ENCODE measurements at regions not wholly inside any gene's neighbourhood (a gene's known extent, or its start where the extent isn't known, plus 50 kb on each side); places are given as distances from the start of the nearest gene placed in this dataset.
"Not testable (repeated sequence)": the region's sequence is repeated elsewhere in the genome, so short reads cannot be mapped to it uniquely, and the experiment has no call there.

- H3K4me1 ChIP-seq (ENCODE audit: insufficient read depth, low read length) = no peaks in the 10 kb centered on the region
- no peak overlapping the region for H3K27ac Mint-ChIP-seq
- no peaks in the 10 kb centered on the region for H3K27me3 Mint-ChIP-seq
- no peaks in the 10 kb centered on the region for H3K36me3 ChIP-seq (ENCODE audit: insufficient read depth, low read length)
- ATAC-seq (ENCODE audit: poor library complexity) (no peak), DNase-seq (no peak)
- no peaks in the 10 kb centered on the region for H3K27me3 ChIP-seq (ENCODE audit: control insufficient read depth in 1 of 2, insufficient read depth in 2 of 2, low read length in 2 of 2)
- CTCF ChIA-PET = no interaction called here
- no peak overlapping the region for H3K4me3 Mint-ChIP-seq
- H3K4me3 ChIP-seq (ENCODE audit: low read length) = no peak overlapping the region
- TF ChIP-seq CTCF (IDR thresholded peaks at IDR 0.05) = no peak
- no peaks in the 10 kb centered on the region for H3K4me1 Mint-ChIP-seq (ENCODE audit: low read depth)
- POLR2A ChIA-PET = no interaction called here
- H3K36me3 Mint-ChIP-seq (ENCODE audit: low read depth) = no peaks in the 10 kb centered on the region
- no peak overlapping the region for H3K27ac ChIP-seq (ENCODE audit: low read depth in 1 of 2, low read length in 2 of 2)
- H3K9me3 ChIP-seq (ENCODE audit: control insufficient read depth in 1 of 2, insufficient read depth in 1 of 2, low read length in 2 of 2) = peaks cover 0 to 6% of the 10 kb centered on the region in 2 experiments
- peaks cover 3% of the 10 kb centered on the region for H3K9me3 Mint-ChIP-seq
- intact Hi-C loops (cut with DNase I, micrococcal nuclease) = no loop called here
Measured at GRCh38 chr1:219323426-219323825, 149.7 kb downstream of the LYPLAL1 start.

- H3K27ac Mint-ChIP-seq = no peak overlapping the region
- intact Hi-C loops (cut with DNase I, micrococcal nuclease) = no loop called here
- Histone ChIP-seq H3K4me1 (ENCODE audit: insufficient read depth, low read length) (no peaks in the 10 kb centered on the region), H3K27ac (ENCODE audit: low read depth in 1 of 2, low read length in 2 of 2) (no peak overlapping the region), H3K9me3 (ENCODE audit: control insufficient read depth in 1 of 2, insufficient read depth in 1 of 2, low read length in 2 of 2) (peaks cover 0 to 6% of the 10 kb centered on the region in 2 experiments), H3K4me3 (ENCODE audit: low read length) (no peak overlapping the region), H3K27me3 (ENCODE audit: control insufficient read depth in 1 of 2, insufficient read depth in 2 of 2, low read length in 2 of 2) (no peaks in the 10 kb centered on the region), H3K36me3 (ENCODE audit: insufficient read depth, low read length) (no peaks in the 10 kb centered on the region)
- H3K27me3 Mint-ChIP-seq = no peaks in the 10 kb centered on the region
- no peaks in the 10 kb centered on the region for H3K36me3 Mint-ChIP-seq (ENCODE audit: low read depth)
- ChIA-PET POLR2A (no interaction called here), CTCF (no interaction called here)
- DNase-seq (no peak), ATAC-seq (ENCODE audit: poor library complexity) (no peak)
- no peak overlapping the region for H3K4me3 Mint-ChIP-seq
- no peaks in the 10 kb centered on the region for H3K4me1 Mint-ChIP-seq (ENCODE audit: low read depth)
- peaks cover 3% of the 10 kb centered on the region for H3K9me3 Mint-ChIP-seq
- no peak for TF ChIP-seq CTCF (IDR thresholded peaks at IDR 0.05)
Measured at GRCh38 chr1:219322766-219323165, 149.1 kb downstream of the LYPLAL1 start.

GRCh38 chr1:219320563-219320962 lies 146.9 kb downstream of the LYPLAL1 start:
- H3K27ac Mint-ChIP-seq; H3K4me3 Mint-ChIP-seq; H3K27ac ChIP-seq (ENCODE audit: low read depth in 1 of 2, low read length in 2 of 2); POLR2A ChIA-PET; H3K36me3 ChIP-seq (ENCODE audit: insufficient read depth, low read length); H3K4me3 ChIP-seq (ENCODE audit: low read length); H3K4me1 ChIP-seq (ENCODE audit: insufficient read depth, low read length); H3K27me3 ChIP-seq (ENCODE audit: control insufficient read depth in 1 of 2, insufficient read depth in 2 of 2, low read length in 2 of 2); ATAC-seq (ENCODE audit: poor library complexity); CTCF ChIA-PET; DNase-seq; H3K4me1 Mint-ChIP-seq (ENCODE audit: low read depth); H3K27me3 Mint-ChIP-seq; H3K9me3 ChIP-seq (ENCODE audit: control insufficient read depth in 1 of 2, insufficient read depth in 1 of 2, low read length in 2 of 2); H3K36me3 Mint-ChIP-seq (ENCODE audit: low read depth); intact Hi-C loops (cut with DNase I, micrococcal nuclease): not testable (repeated sequence)
- peaks cover 12% of the 10 kb centered on the region for H3K9me3 Mint-ChIP-seq

DNA sequence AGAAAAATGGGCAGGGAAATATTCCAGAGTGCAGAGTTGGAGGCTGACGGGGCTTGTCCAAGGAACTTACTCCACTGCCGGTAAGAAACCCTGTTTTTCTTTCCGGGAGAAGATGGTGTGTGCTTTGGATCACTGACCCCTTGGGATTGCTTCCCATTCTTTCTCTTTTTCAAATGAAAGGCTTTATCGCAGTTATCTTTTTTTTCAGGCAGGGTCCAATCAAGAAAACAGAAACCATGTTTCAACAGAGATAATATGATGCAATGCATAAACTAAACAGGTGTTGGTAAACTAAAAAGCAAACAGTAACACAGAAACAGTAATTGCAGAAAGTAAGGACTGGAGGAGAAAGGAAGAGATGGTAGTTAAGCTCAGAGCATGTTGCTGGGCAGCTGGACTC lies 145.1 kb downstream of the LYPLAL1 start:
- H3K27me3 ChIP-seq (ENCODE audit: control insufficient read depth in 1 of 2, insufficient read depth in 2 of 2, low read length in 2 of 2) = no peaks in the 10 kb centered on the region
- ChIA-PET CTCF (no interaction called here), POLR2A (no interaction called here)
- no peaks in the 10 kb centered on the region for H3K36me3 ChIP-seq (ENCODE audit: insufficient read depth, low read length)
- no peak overlapping the region for H3K4me3 ChIP-seq (ENCODE audit: low read length)
- no peak overlapping the region for H3K27ac ChIP-seq (ENCODE audit: low read depth in 1 of 2, low read length in 2 of 2)
- no peak overlapping the region for H3K27ac Mint-ChIP-seq
- no peaks in the 10 kb centered on the region for H3K36me3 Mint-ChIP-seq (ENCODE audit: low read depth)
- H3K9me3 Mint-ChIP-seq = peaks cover 14% of the 10 kb centered on the region
- no peaks in the 10 kb centered on the region for H3K4me1 Mint-ChIP-seq (ENCODE audit: low read depth)
- H3K4me3 Mint-ChIP-seq = no peak overlapping the region
- no peaks in the 10 kb centered on the region for H3K4me1 ChIP-seq (ENCODE audit: insufficient read depth, low read length)
- no peak for TF ChIP-seq CTCF (IDR thresholded peaks at IDR 0.05)
- H3K27me3 Mint-ChIP-seq = no peaks in the 10 kb centered on the region
- intact Hi-C loops (cut with DNase I, micrococcal nuclease) = no loop called here
- DNase-seq (no peak), ATAC-seq (ENCODE audit: poor library complexity) (no peak)
- H3K9me3 ChIP-seq (ENCODE audit: control insufficient read depth in 1 of 2, insufficient read depth in 1 of 2, low read length in 2 of 2) = peaks cover 0 to 4% of the 10 kb centered on the region in 2 experiments
